ENCODE measurements at regions not wholly inside any gene's neighbourhood (a gene's known extent, or its start where the extent isn't known, plus 50 kb on each side); places are given as distances from the start of the nearest gene placed in this dataset.
"Not testable (repeated sequence)": the region's sequence is repeated elsewhere in the genome, so short reads cannot be mapped to it uniquely, and the experiment has no call there.

GRCh38 chr2:64924170-64924934 lies 64.8 kb upstream of the SLC1A4 start:
- no peak for DNase-seq

GRCh38 chr2:64925930-64926722 lies 63.1 kb upstream of the SLC1A4 start:
- DNase-seq, result not testable (repeated sequence)

GRCh38 chr2:64928813-64929212 lies 60.4 kb upstream of the SLC1A4 start:
- no peak for DNase-seq

DNA sequence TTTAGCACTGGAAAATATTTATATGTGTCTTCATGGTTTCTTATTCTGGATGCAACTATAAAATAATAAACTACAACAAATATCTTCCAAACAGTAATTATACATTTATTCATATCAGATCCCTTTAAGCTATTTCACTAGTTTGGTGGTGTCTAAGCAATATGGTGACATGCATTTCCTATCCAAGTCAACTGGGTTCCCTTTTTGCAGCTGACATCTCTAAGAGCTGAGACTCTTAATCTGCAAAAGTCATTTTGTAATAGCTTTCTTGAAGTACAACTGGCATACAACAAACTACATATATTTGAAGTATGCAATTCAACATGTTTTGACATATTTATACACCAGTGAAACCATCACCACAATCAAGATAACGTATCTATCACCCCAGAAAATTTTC lies 59.9 kb upstream of the SLC1A4 start:
- DNase-seq, result no peak

DNA sequence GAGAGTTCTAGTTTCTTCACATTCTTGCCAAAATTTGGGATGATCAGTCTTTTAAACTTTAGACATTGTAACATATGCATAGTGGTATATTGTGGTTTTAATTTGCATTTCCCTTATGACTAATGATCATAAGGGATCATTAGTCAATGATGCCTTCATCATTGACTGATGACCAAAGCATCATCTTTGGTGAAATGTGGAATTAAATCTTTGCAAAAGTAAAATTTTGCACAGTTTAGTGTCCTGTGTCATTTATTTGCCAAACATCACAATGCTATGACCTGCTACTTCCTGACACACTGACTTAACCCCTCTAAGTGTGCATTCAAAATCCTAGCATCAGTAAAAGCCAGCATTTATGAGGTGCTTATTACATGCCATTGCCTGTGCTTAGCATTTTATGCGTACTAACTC lies 58.9 kb upstream of the SLC1A4 start:
- DNase-seq, result no peak

- no peak for DNase-seq
These were observed 57.7 kb upstream of the SLC1A4 start for GRCh38 chr2:64931246-64932115.

DNA sequence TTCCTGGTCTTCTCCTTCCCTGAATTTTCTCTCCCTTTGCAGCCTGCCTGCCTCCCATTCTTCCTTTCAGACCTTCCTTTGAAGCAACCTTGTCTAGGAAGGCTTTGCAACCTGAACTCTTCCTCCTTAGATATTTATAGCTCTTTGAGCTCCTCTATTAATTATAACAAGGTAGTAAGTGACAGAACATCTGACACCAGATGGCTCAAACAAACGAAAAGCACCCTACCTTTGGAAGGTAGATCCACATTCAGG lies 57.2 kb upstream of the SLC1A4 start:
- no peak for DNase-seq

GRCh38 chr2:64932371-64933216 lies 56.6 kb upstream of the SLC1A4 start:
- no peak for DNase-seq

GRCh38 chr2:64934530-64934929 lies 54.7 kb upstream of the SLC1A4 start:
- no peak for DNase-seq

GRCh38 chr2:64936809-64937208 lies 52.4 kb upstream of the SLC1A4 start:
- DNase-seq, result no peak

GRCh38 chr2:64937314-64937686 lies 51.9 kb upstream of the SLC1A4 start:
- not testable (repeated sequence) for DNase-seq

GRCh38 chr2:64937687-64938491 lies 51.3 kb upstream of the SLC1A4 start:
- DNase-seq, result peak in 1 of 2 donors; percentile 23

- no peak for DNase-seq
These were observed 50.5 kb upstream of the SLC1A4 start for GRCh38 chr2:64938607-64939285.

GRCh38 chr2:64939332-64939917 lies 49.8 kb upstream of the SLC1A4 start:
- peak; percentile 27 to 31 for DNase-seq
